ENCODE measurements at regions not wholly inside any gene's neighbourhood (a gene's known extent, or its start where the extent isn't known, plus 50 kb on each side); places are given as distances from the start of the nearest gene placed in this dataset.

- Histone ChIP-seq H3K27ac (ENCODE audit: low read depth, low read length) (no peak overlapping the region), H2BK5ac (ENCODE audit: low read depth, low read length) (no peak overlapping the region), H3K9me3 (ENCODE audit: insufficient read depth in 2 of 2, low read depth in 1 of 2, low read length in 1 of 2) (no peaks in the 10 kb centered on the region), H3K23ac (ENCODE audit: insufficient read length) (no peak overlapping the region), H3K79me2 (ENCODE audit: control insufficient read depth in 1 of 2, insufficient read depth in 2 of 2, low read length in 2 of 2) (no peaks in the 10 kb centered on the region), H4K8ac (ENCODE audit: extremely low read depth, insufficient read depth, low read length) (no peak overlapping the region), H3K9ac (replicated peaks in 1 of 4; ENCODE audit: extremely low read depth in 1 of 4, low read depth in 3 of 4, low read length in 3 of 4) (no peak overlapping the region), H4K20me1 (replicated peaks in 1 of 2; ENCODE audit: control insufficient read depth in 1 of 2, insufficient read depth in 2 of 2, low read length in 2 of 2) (no peaks in the 10 kb centered on the region), H3K23me2 (ENCODE audit: low read depth, low read length) (no peaks in the 10 kb centered on the region), H3K4me1 (replicated peaks in 1 of 4; ENCODE audit: control insufficient read depth in 3 of 4, insufficient read depth in 4 of 4, low read length in 3 of 4) (no peaks in the 10 kb centered on the region), H3K36me3 (ENCODE audit: control insufficient read depth in 2 of 4, insufficient read depth in 4 of 4, low read length in 3 of 4) (no peaks in the 10 kb centered on the region), H2BK120ac (replicated peaks; ENCODE audit: low read depth, low read length) (no peak overlapping the region), H4K91ac (replicated peaks; ENCODE audit: insufficient read length, low read length) (no peak overlapping the region), H3K18ac (ENCODE audit: extremely low read depth, low read length) (no peak overlapping the region), H3K4me3 (ENCODE audit: extremely low read depth in 1 of 4, insufficient read depth in 2 of 4, low read depth in 3 of 4, low read length in 4 of 4) (no peak overlapping the region), H3K4me2 (ENCODE audit: insufficient read depth in 1 of 2, low read depth in 2 of 2, low read length in 2 of 2) (no peak overlapping the region), H2AK5ac (ENCODE audit: low read depth, low read length) (no peak overlapping the region), H3K4ac (replicated peaks; ENCODE audit: insufficient read length, low read depth, low read length) (no peak overlapping the region), H4K5ac (ENCODE audit: insufficient read length, low read depth, low read length) (no peak overlapping the region), H2BK20ac (ENCODE audit: low read length) (no peak overlapping the region), H2BK12ac (ENCODE audit: low read depth, low read length) (no peak overlapping the region), H2AFZ (ENCODE audit: low read length) (no peak overlapping the region), H3K79me1 (ENCODE audit: low read depth, low read length) (no peaks in the 10 kb centered on the region), H3K27me3 (replicated peaks in 1 of 4; ENCODE audit: control insufficient read depth in 3 of 4, extremely low read depth in 1 of 4, insufficient read depth in 3 of 4, low read length in 3 of 4) (no peaks in the 10 kb centered on the region), H2BK15ac (ENCODE audit: low read length) (no peak overlapping the region), H3K14ac (ENCODE audit: insufficient read length) (no peak overlapping the region), H3K56ac (replicated peaks; ENCODE audit: insufficient read length, low read depth, low read length) (no peak overlapping the region)
- no peak for FAIRE-seq
- ChIA-PET POLR2A (ENCODE audit: partially characterized antibody) (no interaction called here), CTCF (ENCODE audit: partially characterized antibody) (no interaction called here)
- DNase-seq (ENCODE audit: low read depth in 1 of 2, low spot score in 2 of 2): no peak
- WGBS, 2 experiments (ENCODE audit: extremely low coverage in 1 of 2, insufficient coverage in 1 of 2, insufficient read length in 1 of 2, insufficient replicate concordance in 2 of 2, low coverage in 1 of 2, low lambda C conversion rate in 2 of 2, missing lambda C conversion rate in 1 of 2): 86% methylated on average over 1 of the region's 1 CpG; no CpG with 5 or more reads in 1 of the 2 experiments
- TF ChIP-seq RNF2 (IDR thresholded peaks at IDR 0.05; ENCODE audit: borderline replicate concordance, low read depth, low read length, missing control alignments, poor library complexity, severe bottlenecking): no peak
- no peak for TF ChIP-seq CBX5 (IDR thresholded peaks at IDR 0.05; ENCODE audit: low read depth, low read length)
- TF ChIP-seq KDM4A (IDR thresholded peaks at IDR 0.05; ENCODE audit: low read depth, low read length, severe bottlenecking): no peak
- no peak for TF ChIP-seq CREB1 (IDR thresholded peaks at IDR 0.05)
- TF ChIP-seq POLR2A (IDR thresholded peaks at IDR 0.05; ENCODE audit: control extremely low read depth in 1 of 2, low read depth in 2 of 2, low read length in 2 of 2): no peak
- TF ChIP-seq ASH2L (IDR thresholded peaks at IDR 0.05; ENCODE audit: low read length): no peak
- TF ChIP-seq NANOG (IDR thresholded peaks at IDR 0.05; ENCODE audit: insufficient read depth, low read depth, low read length, poor library complexity, severe bottlenecking): no peak
- TF ChIP-seq USF2 (IDR thresholded peaks at IDR 0.05; ENCODE audit: low read length): no peak
- no peak for TF ChIP-seq FOSL1 (IDR thresholded peaks at IDR 0.05; ENCODE audit: insufficient read depth, low read depth, low read length)
- no peak for TF ChIP-seq ZNF274 (IDR thresholded peaks at IDR 0.05; ENCODE audit: borderline replicate concordance, extremely low read depth, low read length)
- no peak for TF ChIP-seq TAF1 (IDR thresholded peaks at IDR 0.05; ENCODE audit: low read depth, low read length)
- TF ChIP-seq RAD21 (IDR thresholded peaks at IDR 0.05 in 1 of 2, conservative IDR thresholded peaks at IDR 0.05 in 1 of 2; ENCODE audit: low read depth in 2 of 2, low read length in 2 of 2): no peak
- no peak for TF ChIP-seq SAP30 (IDR thresholded peaks at IDR 0.05; ENCODE audit: insufficient read depth, insufficient replicate concordance, low read length)
Observed at GRCh38 chr6:84521511-84521910, 242.9 kb downstream of the TBX18 start.

All from H1 (cell line).